ENCODE measurements at regions not wholly inside any gene's neighbourhood (a gene's known extent, or its start where the extent isn't known, plus 50 kb on each side); places are given as distances from the start of the nearest gene placed in this dataset.

DNA sequence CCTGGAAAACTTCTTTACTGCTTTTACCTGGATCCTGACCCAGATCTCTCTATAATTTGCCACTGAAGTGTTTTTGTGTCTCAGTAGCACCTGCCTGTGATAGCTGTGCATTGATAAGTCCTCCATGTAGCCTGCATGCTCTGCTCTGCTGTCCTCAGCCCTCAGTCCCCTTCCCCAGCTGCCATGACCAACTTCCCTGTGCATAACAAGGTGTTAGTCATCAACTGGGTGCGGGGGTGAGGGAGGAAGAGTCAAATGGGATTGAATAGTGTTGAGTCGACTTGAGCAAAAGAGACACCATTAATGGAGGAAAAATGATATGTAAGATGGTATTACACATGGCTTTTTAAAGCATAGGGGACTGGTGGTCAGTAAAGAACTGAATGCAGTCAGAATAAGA, 92.2 kb upstream of the PLET1 start:
- no peak for TF ChIP-seq HNF4A (conservative IDR thresholded peaks at IDR 0.05)
- Histone ChIP-seq H3K4me1 (ENCODE audit: control insufficient read depth in 4 of 4, insufficient read depth in 4 of 4, low read length in 3 of 4) (no peaks in the 10 kb centered on the region), H3K27ac (ENCODE audit: low read depth in 1 of 2, low read length in 2 of 2) (no peak overlapping the region), H3K9ac (ENCODE audit: low read depth in 1 of 2, low read length in 2 of 2) (no peak overlapping the region), H3K36me3 (ENCODE audit: control insufficient read depth in 4 of 4, insufficient read depth in 3 of 4, low read depth in 1 of 4, low read length in 3 of 4) (no peaks in the 10 kb centered on the region), H3K4me3 (ENCODE audit: low read depth in 1 of 3, low read length in 3 of 3) (no peak overlapping the region), H3K27me3 (ENCODE audit: control insufficient read depth in 4 of 4, insufficient read depth in 4 of 4, low read length in 3 of 4) (no peaks in the 10 kb centered on the region), H3K9me3 (ENCODE audit: control insufficient read depth in 4 of 4, low read length in 3 of 4) (no peaks in the 10 kb centered on the region)
- 80% methylated on average over 2 of the region's 2 CpGs for WGBS
- no peak for DNase-seq (ENCODE audit: low spot score)

GRCh38 chr11:112354364-112354763, 93.7 kb upstream of the PLET1 start:
- Histone ChIP-seq H3K9ac (ENCODE audit: low read depth in 1 of 2, low read length in 2 of 2) (no peak overlapping the region), H3K36me3 (ENCODE audit: control insufficient read depth in 4 of 4, insufficient read depth in 3 of 4, low read depth in 1 of 4, low read length in 3 of 4) (no peaks in the 10 kb centered on the region), H3K4me1 (ENCODE audit: control insufficient read depth in 4 of 4, insufficient read depth in 4 of 4, low read length in 3 of 4) (no peaks in the 10 kb centered on the region), H3K27ac (ENCODE audit: low read depth in 1 of 2, low read length in 2 of 2) (no peak overlapping the region), H3K9me3 (ENCODE audit: control insufficient read depth in 4 of 4, low read length in 3 of 4) (no peaks in the 10 kb centered on the region), H3K27me3 (ENCODE audit: control insufficient read depth in 4 of 4, insufficient read depth in 4 of 4, low read length in 3 of 4) (no peaks in the 10 kb centered on the region), H3K4me3 (ENCODE audit: low read depth in 1 of 3, low read length in 3 of 3) (no peak overlapping the region)
- DNase-seq (ENCODE audit: low spot score) = no peak
- no peak for TF ChIP-seq HNF4A (conservative IDR thresholded peaks at IDR 0.05)
- TF ChIP-seq ATF3 (IDR thresholded peaks at IDR 0.05) = no peak
- WGBS = 95% methylated on average over 3 of the region's 3 CpGs

- no peaks in the 10 kb centered on the region for H3K9me3 ChIP-seq (ENCODE audit: control insufficient read depth in 4 of 4, low read length in 3 of 4)
- H3K4me3 ChIP-seq (ENCODE audit: low read depth in 1 of 3, low read length in 3 of 3) = no peak overlapping the region
- WGBS = 84% methylated on average over 4 of the region's 4 CpGs
- H3K27ac ChIP-seq (ENCODE audit: low read depth in 1 of 2, low read length in 2 of 2) = no peak overlapping the region
- no peak for TF ChIP-seq REST (IDR thresholded peaks at IDR 0.05)
- no peak for TF ChIP-seq HNF4A (conservative IDR thresholded peaks at IDR 0.05)
- TF ChIP-seq HNF4G (IDR thresholded peaks at IDR 0.05) = no peak
- TF ChIP-seq YY1 (IDR thresholded peaks at IDR 0.05) = no peak
- TF ChIP-seq NR2F2 (IDR thresholded peaks at IDR 0.05) = no peak
- TF ChIP-seq TAF1 (conservative IDR thresholded peaks at IDR 0.05) = no peak
- no peak for TF ChIP-seq RAD21 (IDR thresholded peaks at IDR 0.05)
- TF ChIP-seq EGR1 (IDR thresholded peaks at IDR 0.05; ENCODE audit: low read depth in 2 of 2) = no peak
- no peak for TF ChIP-seq SP1 (IDR thresholded peaks at IDR 0.05)
- no peak for TF ChIP-seq MAX (IDR thresholded peaks at IDR 0.05)
- TF ChIP-seq ATF3 (IDR thresholded peaks at IDR 0.05) = no peak
- TF ChIP-seq FOXA1 (IDR thresholded peaks at IDR 0.05) = no peak
- no peak for TF ChIP-seq FOXA2 (IDR thresholded peaks at IDR 0.05)
- DNase-seq (ENCODE audit: low spot score) = no peak
- H3K9ac ChIP-seq (ENCODE audit: low read depth in 1 of 2, low read length in 2 of 2) = no peak overlapping the region
- no peaks in the 10 kb centered on the region for H3K27me3 ChIP-seq (ENCODE audit: control insufficient read depth in 4 of 4, insufficient read depth in 4 of 4, low read length in 3 of 4)
- H3K4me1 ChIP-seq (ENCODE audit: control insufficient read depth in 4 of 4, insufficient read depth in 4 of 4, low read length in 3 of 4) = no peaks in the 10 kb centered on the region
- H3K36me3 ChIP-seq (ENCODE audit: control insufficient read depth in 4 of 4, insufficient read depth in 3 of 4, low read depth in 1 of 4, low read length in 3 of 4) = no peaks in the 10 kb centered on the region
These were observed 95.1 kb upstream of the PLET1 start for GRCh38 chr11:112355726-112356125.

Data from liver (tissue), 7 donors.